GM18511 (cell line): ENCODE measurements at regions not wholly inside any gene's neighbourhood (a gene's known extent, or its start where the extent isn't known, plus 50 kb on each side); places are given as distances from the start of the nearest gene placed in this dataset.

ENCODE experiments used
- ATAC-seq: cut with Tn5 transposase; IDR thresholded peaks from one replicate; pipeline ENCODE4 v1.9.1; 2021; ENCODE audit warnings: mild to moderate bottlenecking, moderate library complexity; ENCODE audit not compliant: unreplicated experiment

DNA sequence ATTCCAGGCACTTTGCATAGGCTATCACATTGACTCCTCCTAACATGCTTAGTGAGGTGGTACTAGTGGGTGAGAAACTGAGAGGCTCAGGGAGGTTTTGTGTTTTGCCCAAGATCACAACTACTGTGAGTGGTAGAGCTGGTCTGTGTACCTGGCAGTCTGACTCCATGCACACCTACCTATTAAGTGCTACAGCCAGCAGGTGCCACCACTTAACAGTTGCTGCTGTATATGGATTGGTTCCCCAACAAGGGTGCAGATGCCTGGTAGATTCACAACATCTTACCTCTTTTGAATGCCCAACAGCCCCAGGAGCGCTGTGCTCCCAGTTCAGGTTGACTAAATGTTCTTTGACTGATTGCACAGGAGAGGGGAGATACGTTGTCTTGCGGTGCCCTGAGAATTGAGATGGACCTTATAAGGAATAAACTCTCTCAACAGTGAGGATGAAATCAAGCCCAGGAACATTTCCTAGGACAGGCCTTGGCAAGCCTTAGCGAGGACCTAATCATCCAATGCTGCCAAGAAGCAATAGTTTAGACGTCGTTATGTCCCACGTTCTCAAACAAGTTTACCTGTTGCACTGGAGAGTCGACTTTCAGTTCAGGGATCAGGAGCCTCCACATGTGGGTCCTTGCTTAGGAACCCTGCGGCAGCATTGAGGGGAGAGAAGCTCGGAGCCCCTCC lies 78.9 kb upstream of the F3 start:
- ATAC-seq, result no peak

DNA sequence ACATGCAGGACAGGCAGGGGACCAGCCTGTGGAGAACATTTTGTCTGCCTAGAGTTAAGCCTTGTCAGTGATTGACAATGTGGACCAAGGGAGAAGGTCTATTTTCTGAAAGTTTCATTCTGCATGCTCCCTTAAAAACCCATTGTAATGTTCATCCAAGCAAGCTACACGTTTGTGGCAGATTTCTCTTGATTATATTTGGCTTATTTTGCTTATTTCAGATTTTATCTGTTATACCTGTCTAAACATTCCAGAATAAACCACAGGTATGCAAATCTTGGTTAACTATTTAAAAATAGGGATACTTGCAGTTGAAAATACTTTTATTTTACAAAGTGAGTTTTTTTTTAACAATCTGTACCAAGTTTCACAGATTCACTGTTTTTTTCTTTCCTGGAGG lies 78.2 kb upstream of the F3 start:
- no peak for ATAC-seq

DNA sequence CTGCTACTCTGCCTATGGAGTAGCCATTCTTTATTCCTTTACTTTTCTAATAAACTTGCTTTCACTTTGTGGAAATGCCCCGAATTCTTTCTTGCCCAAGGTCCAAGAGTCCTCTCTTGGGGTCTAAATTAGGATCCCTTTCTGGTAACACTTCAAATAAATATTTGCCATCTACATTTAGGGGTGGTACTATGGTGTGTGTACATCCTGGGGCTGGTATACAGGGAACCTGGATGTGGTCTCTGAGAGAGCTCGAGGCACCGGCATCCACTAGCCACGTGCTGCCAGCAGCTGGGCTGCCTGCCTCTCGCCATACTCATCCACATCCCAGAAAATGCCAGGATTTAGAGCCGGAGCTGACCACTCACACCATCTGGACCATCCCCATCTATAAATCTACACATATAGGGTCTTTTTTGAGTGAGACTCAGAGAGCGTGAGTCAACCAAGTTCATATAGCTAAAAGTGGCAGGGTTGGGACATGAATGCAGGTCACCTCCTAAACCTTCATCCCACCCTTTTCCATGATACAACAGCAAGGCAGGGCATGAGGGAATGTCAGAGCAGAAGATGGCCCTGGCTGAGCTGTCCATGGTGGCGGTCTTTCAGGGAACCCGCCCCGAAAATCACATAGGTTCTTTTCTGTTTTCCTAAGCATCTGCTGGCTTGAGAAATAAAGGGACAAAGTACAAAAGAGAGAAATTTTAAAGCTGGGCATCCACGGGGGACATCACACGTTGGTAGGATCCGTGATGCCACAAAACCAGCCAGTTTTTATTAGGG lies 76.6 kb upstream of the F3 start:
- no peak for ATAC-seq

DNA sequence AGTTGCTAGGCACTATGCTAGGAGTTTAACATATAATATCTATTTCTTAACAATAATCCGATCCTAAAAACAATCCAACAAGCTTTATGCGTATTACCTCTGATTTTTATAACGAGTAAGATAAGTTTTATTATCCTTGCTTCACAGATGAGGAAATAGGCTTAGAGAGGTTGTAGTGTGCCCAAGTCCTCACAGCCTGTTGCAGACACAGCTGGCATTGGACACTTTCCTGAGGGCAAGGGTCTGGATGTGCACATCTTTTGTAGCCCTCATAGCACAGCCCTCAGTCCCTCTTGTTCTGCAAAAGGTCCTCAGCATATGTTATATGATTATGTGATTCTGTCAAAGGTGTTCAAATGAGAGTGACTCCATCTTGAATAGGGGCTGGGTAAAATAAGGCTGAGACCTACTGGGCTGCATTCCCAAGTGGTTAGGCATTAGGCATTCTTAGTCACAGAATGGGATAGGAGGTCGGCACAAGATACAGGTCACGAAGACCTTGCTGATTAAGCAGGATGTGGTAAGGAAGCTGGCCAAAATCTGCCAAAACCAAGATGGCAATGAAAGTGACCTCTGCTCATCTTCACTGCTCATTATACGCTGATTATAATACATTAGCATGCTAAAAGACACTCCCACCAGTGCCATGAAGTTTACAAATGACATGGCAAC lies 75.7 kb upstream of the F3 start:
- no peak for ATAC-seq

DNA sequence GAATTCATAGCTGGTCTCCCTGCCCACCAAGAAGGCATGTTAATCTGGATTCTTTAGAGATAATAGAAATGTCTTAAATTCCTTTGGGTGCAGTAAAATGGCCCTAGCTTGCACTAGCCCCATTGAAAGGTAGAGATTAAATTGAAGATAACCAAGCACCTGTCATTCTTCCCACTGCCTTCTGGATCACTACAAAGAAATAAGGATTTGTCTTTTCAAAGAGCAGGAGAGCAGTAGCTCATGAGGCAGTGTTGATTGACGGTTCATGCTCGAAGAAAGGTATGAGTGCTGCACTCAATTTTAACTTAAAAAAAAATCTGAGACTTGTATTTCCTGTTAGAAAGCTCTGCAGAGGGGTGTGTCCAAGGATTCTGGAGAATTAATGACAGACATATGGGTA lies 74.9 kb upstream of the F3 start:
- no peak for ATAC-seq

DNA sequence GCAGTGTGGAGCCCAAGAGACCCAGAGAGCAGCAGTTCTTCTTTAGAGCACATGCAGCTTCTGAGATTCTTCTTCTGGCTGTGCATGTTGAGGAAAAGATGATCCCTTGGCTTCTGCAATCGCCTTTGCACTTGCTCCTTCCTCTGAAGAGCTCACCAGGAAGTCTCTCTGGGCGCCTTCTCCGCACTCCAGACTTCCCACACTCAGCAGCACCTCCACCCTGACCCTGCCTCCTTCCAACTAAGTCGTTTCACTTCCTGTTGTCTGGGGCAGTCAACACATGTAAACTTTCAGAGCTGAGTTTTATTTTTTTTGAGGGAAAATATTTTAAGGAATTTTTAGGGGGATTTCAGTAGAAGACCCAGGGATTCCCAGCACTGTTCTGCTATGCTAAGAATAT lies 73.4 kb upstream of the F3 start:
- ATAC-seq, result no peak

DNA sequence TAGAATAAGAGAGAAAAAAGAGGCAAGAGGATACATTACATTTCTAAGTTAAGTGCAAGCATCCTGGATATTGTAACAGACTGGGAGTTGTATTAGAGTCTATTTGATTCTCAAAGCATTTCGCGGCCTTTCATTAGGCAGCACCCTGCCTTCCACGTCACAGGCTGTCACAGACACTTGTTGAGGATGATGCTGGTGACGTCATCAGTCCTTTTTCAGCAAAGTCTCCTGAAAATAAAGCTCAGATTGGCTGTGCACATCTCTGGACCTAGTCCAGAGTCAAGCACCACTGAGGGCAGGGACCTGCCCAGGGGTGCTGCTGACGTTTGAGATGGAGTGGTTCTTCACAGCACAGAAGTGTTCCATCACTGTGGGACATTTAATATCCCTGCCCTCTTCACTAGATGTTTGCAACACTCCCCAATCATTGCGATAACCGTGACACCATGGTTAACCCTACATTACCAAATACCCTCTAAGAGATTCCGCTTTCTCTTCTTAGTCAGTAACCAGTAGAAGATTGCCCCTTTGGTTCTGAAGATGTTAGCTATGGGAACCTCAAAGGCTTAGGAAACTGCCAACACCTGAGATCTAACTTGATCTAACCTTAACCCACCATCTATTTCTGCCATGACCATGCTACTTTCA lies 72.7 kb upstream of the F3 start:
- no peak for ATAC-seq

DNA sequence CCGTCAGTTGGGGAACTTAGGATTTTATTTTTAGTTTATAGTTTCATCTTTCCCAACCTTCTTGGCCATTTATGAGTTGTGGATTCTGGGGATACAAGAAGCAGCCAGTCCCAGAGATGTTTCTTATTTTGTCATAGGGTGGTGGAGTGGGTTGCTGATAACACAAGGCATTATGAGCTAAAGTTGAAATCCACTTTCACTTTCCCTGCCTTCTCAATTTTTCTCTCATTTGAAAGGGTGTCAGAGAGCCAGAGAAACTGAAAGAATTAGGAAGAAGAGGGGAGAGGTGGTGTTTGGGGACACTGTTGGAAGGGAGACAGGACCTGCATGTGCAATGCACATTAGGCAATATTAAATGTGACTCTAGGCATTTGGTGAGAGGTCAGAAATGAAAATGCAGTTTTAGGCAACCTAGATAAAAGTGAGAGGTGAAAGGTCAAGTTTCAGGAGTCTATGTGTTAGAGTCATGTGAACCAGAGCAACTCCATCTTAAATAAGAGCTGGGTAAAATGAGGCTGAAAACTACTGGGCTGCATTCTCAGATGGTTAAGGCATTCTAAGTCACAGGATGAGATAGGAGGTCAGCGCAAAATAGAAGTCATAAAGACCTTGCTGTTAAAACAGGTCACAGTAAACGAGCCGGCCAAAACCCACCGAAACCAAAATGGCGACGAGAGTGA lies 71.1 kb upstream of the F3 start:
- no peak for ATAC-seq

DNA sequence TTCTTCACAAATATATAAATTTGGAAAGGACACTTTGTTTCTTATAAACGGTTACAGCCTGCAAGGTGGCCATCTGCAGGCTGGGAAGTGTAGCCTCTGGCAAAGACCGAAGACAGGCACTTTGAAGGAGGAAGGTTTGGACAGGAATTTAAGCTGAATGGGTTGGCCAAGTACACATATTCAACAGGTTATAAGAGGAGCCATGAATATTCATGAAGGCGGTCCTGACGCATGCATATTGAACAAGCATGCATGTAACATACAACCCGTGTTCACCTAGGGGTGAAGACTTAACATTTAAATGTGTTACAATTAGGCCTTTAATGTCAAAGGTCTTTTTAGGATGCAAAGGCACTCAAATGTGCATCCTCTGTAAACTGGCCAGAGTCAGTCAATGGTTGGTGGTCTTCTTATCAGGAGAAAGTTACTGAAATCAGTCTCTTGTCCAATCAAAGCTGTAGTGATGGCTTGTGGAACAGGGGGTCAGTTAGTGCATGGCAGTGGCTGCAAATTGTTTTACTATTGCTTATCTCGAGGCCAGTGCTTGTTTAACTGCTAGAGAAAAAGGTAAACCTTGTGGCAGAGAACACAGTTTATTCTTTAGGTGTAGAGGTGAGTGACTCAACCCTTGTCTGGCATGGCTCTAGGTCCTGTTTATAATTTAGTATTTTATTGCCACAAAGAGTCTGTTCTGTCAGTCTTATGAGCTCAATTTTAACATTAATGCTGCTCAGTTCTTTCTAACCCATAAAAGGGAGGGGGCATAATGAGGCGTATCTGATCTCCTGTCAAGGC lies 70.3 kb upstream of the F3 start:
- ATAC-seq, result no peak

DNA sequence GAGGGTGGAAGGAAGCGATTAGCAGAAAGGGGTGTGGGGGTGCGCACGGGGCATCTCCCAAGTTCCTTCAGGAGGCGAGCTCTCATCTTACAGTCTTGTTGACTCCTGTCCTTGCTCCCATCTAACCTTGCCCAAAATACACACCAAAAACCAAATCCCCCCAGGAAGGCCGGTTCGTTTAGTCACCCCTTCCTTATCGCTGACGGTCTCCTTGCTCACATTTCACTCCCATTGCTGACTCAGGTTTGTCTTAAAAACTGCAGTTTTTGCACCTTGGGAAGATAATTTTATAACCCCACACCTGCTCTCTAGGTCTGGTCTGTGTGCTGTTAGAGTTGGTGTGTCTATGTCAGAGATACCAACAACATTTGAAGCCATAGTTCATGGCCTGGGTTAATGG lies 68.1 kb upstream of the F3 start:
- no peak for ATAC-seq

DNA sequence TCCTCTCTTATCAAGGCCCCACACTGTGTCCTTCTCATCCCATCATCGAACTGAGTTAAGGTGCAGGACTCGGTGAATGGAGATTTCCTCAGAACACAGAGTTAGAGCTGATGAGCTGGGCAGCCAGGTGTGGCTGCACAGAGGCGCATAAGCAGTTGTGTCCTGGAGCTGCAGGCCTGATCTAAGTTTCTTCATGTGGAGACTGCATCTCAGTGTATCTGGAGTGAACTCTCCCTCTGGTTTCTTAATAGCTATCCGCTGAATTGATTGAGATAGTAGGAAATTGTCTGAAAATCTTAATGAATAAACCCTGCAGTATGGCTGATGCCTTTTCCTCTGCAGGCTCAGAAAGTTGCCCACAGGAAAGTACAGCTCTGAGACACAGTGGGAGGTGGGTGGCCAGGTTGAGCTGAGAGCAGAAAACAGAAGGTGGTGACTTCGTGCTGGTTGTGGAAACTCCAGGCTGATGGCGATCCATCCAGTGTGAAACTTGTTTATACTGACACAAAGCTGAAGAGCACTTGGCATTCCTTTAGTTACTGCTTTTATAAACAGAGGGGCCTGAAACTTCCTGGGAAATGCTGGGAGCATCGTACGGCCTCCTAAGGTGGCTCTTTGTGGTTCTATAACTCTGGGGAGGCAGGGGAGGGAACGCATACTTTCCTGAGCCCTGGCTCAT lies 67.4 kb upstream of the F3 start:
- no peak for ATAC-seq

DNA sequence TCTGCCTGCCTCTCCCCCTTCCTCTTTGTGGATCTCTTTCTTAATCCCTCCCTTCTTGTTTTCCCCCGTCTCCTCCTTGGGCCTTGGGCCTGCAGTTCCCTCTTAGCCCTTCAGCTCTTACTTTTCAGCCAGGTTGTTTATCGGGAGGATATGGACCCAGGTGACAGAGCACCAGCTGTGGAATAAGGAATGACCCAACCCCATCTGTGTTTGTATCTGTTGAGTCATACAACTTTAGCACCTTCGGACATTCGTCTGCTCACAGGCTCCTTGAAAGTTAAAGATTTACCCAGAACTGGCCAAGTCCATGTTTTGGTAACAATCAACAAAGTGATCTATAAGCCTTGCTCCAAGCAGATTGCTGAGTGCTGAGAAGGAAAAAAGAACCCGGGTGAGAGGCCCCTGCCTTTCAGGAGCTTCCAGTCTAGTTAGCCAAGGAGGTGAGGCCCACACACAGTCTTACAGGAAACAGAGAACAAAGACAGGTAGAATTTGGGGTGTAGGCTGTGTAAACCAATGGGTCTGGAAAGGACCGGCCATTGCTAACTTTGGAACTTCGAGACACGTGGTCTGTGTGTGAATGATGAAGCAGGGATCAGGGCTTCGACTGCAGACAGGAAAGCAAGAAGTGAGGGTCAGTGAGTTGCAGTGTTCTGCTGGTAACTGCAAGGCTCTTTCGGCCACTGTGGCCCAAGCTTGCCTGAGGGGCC lies 66.7 kb upstream of the F3 start:
- ATAC-seq, result no peak

DNA sequence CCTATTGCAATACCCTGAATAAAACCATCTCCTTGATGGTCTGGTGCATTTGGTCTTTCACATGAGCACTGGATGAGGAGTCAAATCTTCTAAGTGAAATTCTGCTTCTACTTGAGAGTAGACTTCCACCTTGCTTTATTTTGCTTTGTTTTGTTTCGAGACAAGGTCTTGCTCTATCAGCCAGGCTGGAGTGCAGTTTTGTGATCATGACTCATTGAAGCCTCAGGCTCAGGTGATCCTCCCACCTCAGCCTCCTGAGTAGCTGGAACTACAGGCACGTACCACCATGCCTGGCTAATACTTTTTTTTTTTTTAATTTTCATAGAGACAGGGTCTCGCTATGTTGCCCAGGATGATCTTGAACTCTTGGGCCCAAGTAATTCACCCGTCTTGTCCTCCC lies 65.8 kb upstream of the F3 start:
- ATAC-seq, result no peak

DNA sequence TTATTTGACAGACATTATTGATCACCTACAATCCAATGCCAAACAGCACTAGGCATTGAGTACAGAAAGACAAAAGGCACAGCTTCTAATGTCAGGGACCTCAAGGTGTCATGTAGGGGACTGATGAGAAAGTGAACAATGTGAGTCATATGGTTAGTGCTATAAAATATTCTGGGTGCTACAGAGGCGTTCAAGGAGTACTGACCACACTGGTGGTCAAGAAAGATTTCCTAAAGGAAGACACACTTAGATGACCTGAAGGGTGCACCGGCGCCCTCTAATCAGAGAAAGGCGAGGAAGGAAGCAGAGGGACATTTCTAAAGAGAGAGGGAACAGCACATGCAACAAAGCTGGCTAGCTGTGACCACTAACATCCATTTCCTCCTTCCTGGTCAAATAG lies 64.9 kb upstream of the F3 start:
- no peak for ATAC-seq

DNA sequence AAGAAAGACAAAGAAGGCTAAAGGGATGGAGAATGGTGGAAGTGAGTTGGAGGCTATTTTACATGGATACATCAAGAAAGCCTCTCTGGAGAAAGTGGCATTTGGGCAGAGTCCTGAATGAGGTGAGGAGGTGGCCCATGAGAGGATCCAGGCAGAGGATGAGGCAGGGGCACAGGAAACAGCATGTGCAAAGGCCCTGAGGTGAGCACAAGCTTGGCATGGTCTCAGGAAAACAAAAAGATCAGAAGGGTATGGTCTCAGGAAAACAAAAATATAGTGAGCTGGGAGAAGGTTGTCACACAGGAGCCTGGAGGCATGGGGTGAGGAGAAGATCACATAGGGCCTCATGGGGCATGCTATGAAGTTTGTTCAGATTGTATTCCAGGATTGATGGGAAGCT lies 62.1 kb upstream of the F3 start:
- no peak for ATAC-seq

DNA sequence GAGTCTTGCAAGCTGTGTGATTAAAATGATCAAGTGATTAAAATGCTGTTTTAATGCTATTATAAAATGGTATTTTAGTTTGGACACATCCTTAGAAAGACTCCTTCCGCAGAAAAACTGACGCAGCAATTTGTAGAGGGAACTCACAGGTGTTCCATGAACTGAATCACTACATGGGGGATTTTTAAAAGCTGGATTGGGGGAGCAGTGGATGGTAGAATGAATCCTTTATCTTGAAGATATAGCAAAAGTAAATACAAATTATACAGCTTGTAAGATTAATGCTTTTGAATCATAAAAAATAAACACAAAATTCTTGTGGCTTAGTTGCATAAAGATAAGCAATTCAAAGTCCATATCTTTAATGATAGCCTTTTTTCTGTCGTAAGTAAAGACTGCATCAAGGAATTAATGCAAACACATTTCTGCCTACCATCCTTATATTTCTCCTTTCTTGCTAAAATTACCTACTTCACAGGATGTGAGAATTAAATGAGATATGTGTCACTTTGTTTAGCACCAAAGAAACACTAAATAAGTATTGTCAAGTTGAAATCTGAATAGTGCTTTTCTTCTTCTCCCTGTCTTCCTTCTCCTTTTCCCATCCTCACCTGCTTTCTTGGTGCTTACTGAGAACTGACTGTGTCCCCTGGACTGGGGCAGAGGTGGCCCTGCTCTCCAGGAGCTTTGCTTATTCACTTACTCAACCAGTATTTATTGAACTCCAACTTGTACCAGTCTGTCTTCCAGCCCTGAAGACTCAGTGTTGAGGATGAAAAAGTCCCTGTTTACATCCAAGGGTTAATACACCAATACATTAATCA lies 61.5 kb upstream of the F3 start:
- ATAC-seq, result no peak

DNA sequence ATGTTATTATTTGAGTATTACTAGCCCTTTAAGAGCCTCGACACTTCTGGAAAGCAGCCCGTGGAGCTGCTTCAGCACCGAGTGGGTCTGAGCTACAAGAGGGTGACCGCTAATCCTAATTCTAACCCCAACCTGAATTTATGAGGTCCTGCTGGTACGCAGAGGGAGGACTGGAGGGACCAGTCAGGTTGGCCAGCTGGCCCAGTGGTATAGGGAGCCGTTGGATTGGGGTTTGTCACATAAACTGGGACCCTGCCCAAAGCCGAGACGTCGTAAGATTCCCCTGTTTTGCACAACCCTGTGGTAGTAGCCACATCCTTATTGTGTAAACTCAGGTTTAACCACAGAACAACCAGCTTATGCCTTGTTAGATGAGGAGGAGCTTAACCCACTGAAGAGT lies 60.8 kb upstream of the F3 start:
- ATAC-seq, result no peak

DNA sequence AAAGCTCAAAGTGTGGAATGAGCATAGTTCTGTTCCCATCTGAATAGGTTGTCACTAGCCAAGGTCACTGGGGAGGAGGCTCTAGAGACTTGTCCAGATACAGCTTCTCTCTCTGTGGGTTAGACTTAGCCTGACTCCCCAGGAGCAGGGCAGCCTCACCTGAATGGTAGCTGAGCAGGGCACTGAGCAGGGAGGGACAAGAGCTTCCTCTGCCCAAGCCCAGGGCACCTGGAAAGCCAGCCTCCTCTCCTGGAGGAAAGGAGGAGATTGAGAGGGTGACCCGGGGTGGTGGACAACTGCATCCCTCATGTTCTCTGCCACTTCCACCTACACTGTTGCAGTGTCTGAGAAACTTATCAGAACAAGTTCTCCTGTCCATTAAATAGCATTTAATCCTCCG lies 59.0 kb upstream of the F3 start:
- ATAC-seq, result no peak
